Mucosa of rectum (tissue), 2 donors: ENCODE measurements at regions not wholly inside any gene's neighbourhood (a gene's known extent, or its start where the extent isn't known, plus 50 kb on each side); places are given as distances from the start of the nearest gene placed in this dataset.
"Not testable (repeated sequence)": the region's sequence is repeated elsewhere in the genome, so short reads cannot be mapped to it uniquely, and the experiment has no call there.

Experiments
- H3K27ac ChIP-seq, 2 donors: one replicate each; pipeline ENCODE4 v1.7.0; 2013; ENCODE audit warnings: inconsistent platforms in 2 of 2, low read depth in 2 of 2, low read length in 2 of 2
- H3K27me3 ChIP-seq, 2 donors: one replicate each; pipeline ENCODE4 v1.7.0; 2013; ENCODE audit warnings: low read length in 2 of 2; ENCODE audit not compliant: control insufficient read depth in 2 of 2, insufficient read depth in 2 of 2
- H3K36me3 ChIP-seq, 2 donors: one replicate each; pipeline ENCODE4 v1.7.0; 2013; ENCODE audit warnings: low read length in 2 of 2; ENCODE audit not compliant: control insufficient read depth in 2 of 2, insufficient read depth in 2 of 2
- H3K4me1 ChIP-seq, 2 donors: one replicate each; pipeline ENCODE4 v1.7.0; 2013; ENCODE audit warnings: low read length in 2 of 2, mild to moderate bottlenecking in 1 of 2; ENCODE audit not compliant: control insufficient read depth in 2 of 2, insufficient read depth in 2 of 2
- H3K4me3 ChIP-seq, 2 donors: one replicate each; pipeline ENCODE4 v1.7.0; 2013; ENCODE audit warnings: low read length in 2 of 2
- H3K9ac ChIP-seq, 2 donors: one replicate each; pipeline ENCODE4 v1.7.0; 2013; ENCODE audit warnings: low read length in 2 of 2, low read depth in 1 of 2, mild to moderate bottlenecking in 1 of 2
- H3K9me3 ChIP-seq, 2 donors: one replicate each; pipeline ENCODE4 v1.7.0; 2013; ENCODE audit warnings: low read length in 2 of 2; ENCODE audit not compliant: control insufficient read depth in 2 of 2
- donor health status: healthy.
- donor health status: Normal muscosa, but diverticular disease.

GRCh38 chr4:31797052-31797451 is 1076.9 kb downstream of the PCDH7 start:
- H3K4me3 ChIP-seq, H3K27me3 ChIP-seq, H3K27ac ChIP-seq, H3K36me3 ChIP-seq, H3K4me1 ChIP-seq, H3K9me3 ChIP-seq, H3K9ac ChIP-seq: not testable (repeated sequence)

- Histone ChIP-seq H3K27ac (no peak overlapping the region), H3K9me3 (no peaks in the 10 kb centered on the region), H3K9ac (no peak overlapping the region), H3K4me1 (no peaks in the 10 kb centered on the region), H3K4me3 (no peak overlapping the region), H3K27me3 (no peaks in the 10 kb centered on the region), H3K36me3 (no peaks in the 10 kb centered on the region)
Observed at GRCh38 chr4:31803526-31804195, 1083.5 kb downstream of the PCDH7 start.

GRCh38 chr4:31807036-31807435 is 1086.9 kb downstream of the PCDH7 start:
- no peak overlapping the region for H3K9ac ChIP-seq
- no peaks in the 10 kb centered on the region for H3K9me3 ChIP-seq
- H3K4me3 ChIP-seq: no peak overlapping the region
- H3K4me1 ChIP-seq: no peaks in the 10 kb centered on the region
- no peaks in the 10 kb centered on the region for H3K27me3 ChIP-seq
- no peaks in the 10 kb centered on the region for H3K36me3 ChIP-seq
- no peak overlapping the region for H3K27ac ChIP-seq

- Histone ChIP-seq H3K27me3 (no peaks in the 10 kb centered on the region), H3K27ac (no peak overlapping the region), H3K9me3 (no peaks in the 10 kb centered on the region), H3K36me3 (no peaks in the 10 kb centered on the region), H3K9ac (no peak overlapping the region), H3K4me3 (no peak overlapping the region), H3K4me1 (no peaks in the 10 kb centered on the region)
Observed at GRCh38 chr4:31844350-31844749, 1124.2 kb downstream of the PCDH7 start.

- H3K9me3 ChIP-seq: no peaks in the 10 kb centered on the region
- no peaks in the 10 kb centered on the region for H3K4me1 ChIP-seq
- H3K36me3 ChIP-seq: no peaks in the 10 kb centered on the region
- no peak overlapping the region for H3K4me3 ChIP-seq
- H3K9ac ChIP-seq: no peak overlapping the region
- H3K27me3 ChIP-seq: no peaks in the 10 kb centered on the region
- H3K27ac ChIP-seq: no peak overlapping the region
Observed at GRCh38 chr4:31851946-31852345, 1131.8 kb downstream of the PCDH7 start.

GRCh38 chr4:31877429-31877828 is 1157.3 kb downstream of the PCDH7 start:
- no peaks in the 10 kb centered on the region for H3K27me3 ChIP-seq
- no peaks in the 10 kb centered on the region for H3K4me1 ChIP-seq
- H3K9me3 ChIP-seq: no peaks in the 10 kb centered on the region
- no peak overlapping the region for H3K27ac ChIP-seq
- no peaks in the 10 kb centered on the region for H3K36me3 ChIP-seq
- no peak overlapping the region for H3K4me3 ChIP-seq
- H3K9ac ChIP-seq: no peak overlapping the region

- not testable (repeated sequence) for H3K27ac ChIP-seq, H3K27me3 ChIP-seq, H3K36me3 ChIP-seq, H3K9me3 ChIP-seq, H3K4me1 ChIP-seq, H3K9ac ChIP-seq, H3K4me3 ChIP-seq
Observed at GRCh38 chr4:31880837-31881236, 1160.7 kb downstream of the PCDH7 start.

- Histone ChIP-seq H3K4me3 (no peak overlapping the region), H3K36me3 (no peaks in the 10 kb centered on the region)
Observed at GRCh38 chr4:31896349-31896748, 1176.2 kb downstream of the PCDH7 start.

GRCh38 chr4:31905363-31905762 is 1185.2 kb downstream of the PCDH7 start:
- H3K9me3 ChIP-seq: peaks cover 0 to 7% of the 10 kb centered on the region in 2 donors
- no peaks in the 10 kb centered on the region for H3K36me3 ChIP-seq
- no peaks in the 10 kb centered on the region for H3K4me1 ChIP-seq
- H3K4me3 ChIP-seq: no peak overlapping the region
- no peak overlapping the region for H3K27ac ChIP-seq
- H3K27me3 ChIP-seq: no peaks in the 10 kb centered on the region
- no peak overlapping the region for H3K9ac ChIP-seq

More at GRCh38 chr4:31896349-31896748, 1176.2 kb downstream of the PCDH7 start:
- Histone ChIP-seq H3K27me3 (no peaks in the 10 kb centered on the region), H3K9me3 (no peaks in the 10 kb centered on the region), H3K4me1 (no peaks in the 10 kb centered on the region), H3K27ac (no peak overlapping the region), H3K9ac (no peak overlapping the region)

GRCh38 chr4:31908261-31908660 is 1188.1 kb downstream of the PCDH7 start:
- Histone ChIP-seq H3K27ac (no peak overlapping the region), H3K27me3 (no peaks in the 10 kb centered on the region), H3K9me3 (peaks cover 0 to 7% of the 10 kb centered on the region in 2 donors), H3K4me3 (no peak overlapping the region), H3K4me1 (no peaks in the 10 kb centered on the region), H3K9ac (no peak overlapping the region), H3K36me3 (no peaks in the 10 kb centered on the region)

GRCh38 chr4:31917334-31917733 is 1197.2 kb downstream of the PCDH7 start:
- no peaks in the 10 kb centered on the region for H3K27me3 ChIP-seq
- H3K9me3 ChIP-seq: no peaks in the 10 kb centered on the region
- H3K9ac ChIP-seq: no peak overlapping the region
- H3K27ac ChIP-seq: no peak overlapping the region
- no peaks in the 10 kb centered on the region for H3K4me1 ChIP-seq
- H3K36me3 ChIP-seq: no peaks in the 10 kb centered on the region
- H3K4me3 ChIP-seq: no peak overlapping the region
